Stimulated activated CD4-positive, alpha-beta T cell treated with anti-CD3 and anti-CD28 coated beads, Interleukin-15, amount 100 ng/mL, for 1 hour (primary cell): ENCODE measurements at regions not wholly inside any gene's neighbourhood (a gene's known extent, or its start where the extent isn't known, plus 50 kb on each side); places are given as distances from the start of the nearest gene placed in this dataset.

ENCODE experiments used
- DNase-seq, 2 donors: peaks; one replicate each; pipeline ENCODE4 v3.0.0-alpha.2; 2020; ENCODE audit warnings: low read depth in 1 of 2, low spot score in 1 of 2

DNA sequence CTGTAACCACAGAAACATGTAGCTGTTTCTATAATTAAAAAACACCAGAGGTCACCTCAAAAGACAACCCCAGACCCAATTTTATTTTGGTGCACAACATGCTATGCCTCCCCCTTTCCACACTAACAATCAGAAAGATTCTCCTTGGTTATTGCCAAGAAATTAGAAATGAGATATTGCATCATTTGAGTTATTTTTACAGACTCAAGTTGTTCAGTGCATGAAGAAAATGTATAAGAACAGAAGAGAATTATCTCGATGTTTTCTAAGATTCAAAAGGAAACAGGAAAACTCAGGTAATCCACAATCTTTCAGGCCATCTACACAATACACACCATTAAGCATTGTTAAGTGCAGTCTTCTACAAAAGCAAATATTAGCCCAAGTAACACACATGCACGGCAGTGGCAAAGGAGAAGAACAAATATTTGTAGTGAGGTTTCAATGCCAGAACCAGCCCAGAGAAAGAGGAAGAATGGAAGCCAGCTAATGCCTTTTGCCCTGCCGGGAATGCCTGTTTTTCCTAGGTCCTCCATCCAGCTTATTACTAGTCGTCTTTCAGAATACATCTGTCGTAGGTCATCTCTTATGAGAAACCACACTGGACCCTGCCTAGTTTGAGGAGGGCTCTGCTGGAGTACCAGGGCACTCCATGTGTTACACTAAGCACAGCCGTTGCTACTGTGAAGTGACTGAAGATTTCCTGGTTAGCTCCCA lies 67.6 kb upstream of the C1GALT1 start:
- no peak for DNase-seq

DNA sequence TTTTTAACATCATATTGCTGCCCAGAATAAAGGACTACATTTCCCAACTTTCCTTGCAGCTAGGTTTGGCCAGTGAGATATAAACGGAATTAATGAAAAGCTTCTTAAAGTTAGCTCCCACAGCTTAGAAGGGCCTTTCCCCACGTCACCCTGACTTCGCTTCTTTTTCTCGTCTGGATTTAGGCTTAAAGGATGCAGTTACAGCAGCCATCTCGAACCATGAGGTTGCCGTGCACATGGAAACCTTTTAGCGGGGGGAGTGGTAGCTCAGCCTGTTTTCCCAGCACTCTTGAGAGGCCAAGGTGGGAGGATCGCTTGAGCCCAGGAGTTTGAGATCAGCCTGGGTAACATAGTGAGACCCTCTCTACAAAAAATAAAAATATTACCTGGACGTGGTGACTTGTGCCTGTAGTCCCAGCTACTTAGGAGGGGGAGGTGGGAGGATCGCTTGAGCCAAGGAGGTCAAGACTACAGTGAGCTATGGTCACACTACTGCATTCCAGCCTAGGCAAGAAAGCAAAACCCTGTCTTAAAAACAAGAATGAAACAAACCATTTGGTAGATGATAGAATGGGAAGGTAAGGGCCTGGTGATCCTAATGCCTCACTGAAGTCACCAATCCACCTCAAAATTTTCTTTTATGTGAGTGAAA lies 64.3 kb upstream of the C1GALT1 start:
- DNase-seq, result no peak

DNA sequence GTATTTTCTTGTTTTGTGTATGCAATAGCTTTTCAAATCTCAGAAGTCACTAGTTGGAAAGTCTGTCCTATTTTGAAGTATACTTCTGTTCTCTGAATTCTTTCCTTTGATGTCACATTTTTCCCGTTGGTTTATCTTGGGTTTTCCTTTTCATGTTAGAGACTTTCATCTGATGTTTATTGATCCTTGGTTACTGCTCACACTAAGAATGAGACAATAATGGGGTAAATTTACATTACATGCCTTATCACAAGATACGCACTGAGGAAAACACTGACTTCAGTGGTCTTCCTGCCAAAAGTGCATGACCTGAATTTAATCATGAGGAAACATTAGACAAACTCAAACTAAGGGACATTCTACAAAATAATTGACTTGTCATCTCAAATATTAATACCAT lies 63.5 kb upstream of the C1GALT1 start:
- DNase-seq, result no peak

DNA sequence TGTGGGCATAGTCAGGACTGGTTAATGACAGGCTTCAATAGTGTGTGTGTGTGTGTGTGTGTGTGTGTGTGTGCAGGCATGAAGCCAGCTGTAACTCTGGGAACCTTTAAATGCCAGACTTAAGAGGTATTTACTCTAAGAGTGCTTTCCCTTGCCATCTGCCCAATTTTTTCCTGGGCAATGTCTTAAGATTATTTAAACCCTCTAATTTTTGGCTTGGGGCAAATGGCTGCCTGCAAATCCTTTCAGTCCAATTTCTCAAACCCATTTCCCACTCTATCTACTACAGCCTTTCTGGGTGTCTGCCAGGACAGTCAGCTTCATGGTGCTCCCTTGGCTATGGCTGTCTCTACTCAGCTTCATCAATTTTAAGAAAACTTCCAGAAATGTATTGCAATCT lies 62.6 kb upstream of the C1GALT1 start:
- no peak for DNase-seq

DNA sequence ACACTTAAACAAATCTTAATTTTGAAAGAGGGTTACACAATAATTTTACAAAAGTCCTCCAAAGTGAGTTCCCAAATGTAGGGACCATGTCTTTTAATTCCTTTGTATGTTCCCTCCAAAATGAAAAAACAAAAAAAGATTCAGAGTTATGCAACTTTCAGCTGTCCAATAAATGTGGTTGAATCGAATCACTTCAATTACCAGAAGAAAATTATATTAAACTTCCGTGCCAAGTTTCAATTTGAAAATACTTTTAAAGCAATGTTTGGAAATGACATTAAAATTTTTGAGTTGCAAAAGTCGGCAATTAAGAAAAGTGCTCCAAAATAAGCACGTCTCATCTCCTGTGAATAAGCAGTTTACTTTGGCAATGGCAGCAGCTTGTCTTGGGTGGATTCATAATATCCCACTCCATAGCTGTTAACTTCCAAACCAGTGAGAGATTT lies 60.3 kb upstream of the C1GALT1 start:
- DNase-seq, result no peak

DNA sequence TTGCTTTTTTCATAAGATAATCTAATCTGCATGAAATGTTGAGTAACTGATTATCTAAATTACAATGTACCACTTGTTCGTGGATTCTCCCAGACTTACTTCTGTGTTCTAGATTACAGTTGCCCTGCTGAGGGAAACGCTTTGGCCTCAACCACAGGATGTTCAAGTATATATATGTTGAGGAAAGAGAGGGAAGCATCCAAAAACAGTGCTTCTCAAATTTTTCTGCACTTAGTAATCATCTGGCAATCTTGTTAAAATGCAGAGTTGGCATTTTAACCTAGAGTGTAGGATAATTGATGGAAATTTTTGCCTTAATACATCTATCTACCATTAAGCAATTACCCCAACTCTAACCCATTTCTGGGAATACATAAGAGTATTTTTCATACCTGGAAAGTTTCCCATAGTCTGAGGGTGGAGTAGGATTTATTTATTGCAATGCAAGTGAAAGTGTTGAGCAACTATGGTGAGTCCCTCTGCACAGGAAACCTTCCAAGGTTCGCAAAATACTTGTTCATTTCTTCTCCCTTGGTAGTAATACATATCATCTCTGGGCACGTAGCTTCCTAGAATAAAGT lies 59.6 kb upstream of the C1GALT1 start:
- DNase-seq, result no peak

DNA sequence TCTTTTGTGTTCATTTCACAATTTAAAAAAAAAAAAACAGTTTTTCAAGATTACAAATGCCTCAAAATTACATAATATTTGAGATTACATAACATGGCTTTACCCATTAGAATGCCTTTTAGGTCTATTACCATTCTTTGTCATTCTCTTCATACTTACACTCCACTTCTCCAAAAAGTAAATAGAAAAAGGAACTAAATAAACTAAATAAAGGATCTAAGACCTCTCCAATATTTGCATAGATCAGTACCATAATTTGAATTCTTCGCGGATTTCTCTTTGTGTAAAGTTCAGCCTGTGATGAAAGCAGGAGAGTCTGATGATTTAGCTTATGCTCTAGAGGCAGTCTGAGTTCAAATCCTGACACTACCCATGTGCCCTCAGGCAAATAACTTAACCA lies 56.4 kb upstream of the C1GALT1 start:
- DNase-seq, result no peak

DNA sequence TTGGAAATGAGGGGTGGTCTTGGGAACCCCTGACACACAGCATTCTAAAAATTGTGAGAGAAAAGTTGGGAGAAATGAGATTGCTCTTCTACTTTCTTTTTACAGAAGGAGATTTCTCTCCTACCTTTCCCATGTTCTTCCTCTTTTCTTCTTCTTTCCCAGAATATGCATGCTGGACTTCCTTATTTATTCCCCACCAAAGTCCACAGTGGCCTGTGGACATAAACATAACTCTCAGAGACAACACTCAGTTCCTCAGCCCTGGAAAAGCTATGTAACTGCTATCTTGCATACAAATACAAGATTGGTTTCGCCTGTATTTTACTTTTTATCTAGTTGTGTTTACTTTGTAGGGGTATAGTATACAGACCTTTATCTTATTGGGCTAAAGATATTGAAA lies 54.6 kb upstream of the C1GALT1 start:
- DNase-seq, result no peak

DNA sequence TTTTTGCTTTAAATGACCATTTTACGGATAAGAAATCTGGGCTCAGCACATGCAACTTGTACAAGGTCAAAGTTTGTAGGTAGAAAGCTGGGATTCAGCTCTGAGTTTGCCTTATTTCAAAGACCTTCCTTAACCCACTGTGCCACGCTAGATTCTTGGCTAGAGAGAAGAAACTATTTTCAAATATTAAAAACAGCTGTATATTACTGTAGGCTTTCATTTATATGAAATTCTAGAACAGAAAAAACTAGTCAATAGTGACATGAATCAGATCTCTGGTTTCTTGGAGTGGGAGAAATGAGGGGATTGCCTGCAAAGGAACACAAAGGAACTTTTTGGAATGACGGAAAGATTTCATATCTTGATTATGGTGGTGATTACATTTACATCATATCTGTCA lies 53.0 kb upstream of the C1GALT1 start:
- no peak for DNase-seq

DNA sequence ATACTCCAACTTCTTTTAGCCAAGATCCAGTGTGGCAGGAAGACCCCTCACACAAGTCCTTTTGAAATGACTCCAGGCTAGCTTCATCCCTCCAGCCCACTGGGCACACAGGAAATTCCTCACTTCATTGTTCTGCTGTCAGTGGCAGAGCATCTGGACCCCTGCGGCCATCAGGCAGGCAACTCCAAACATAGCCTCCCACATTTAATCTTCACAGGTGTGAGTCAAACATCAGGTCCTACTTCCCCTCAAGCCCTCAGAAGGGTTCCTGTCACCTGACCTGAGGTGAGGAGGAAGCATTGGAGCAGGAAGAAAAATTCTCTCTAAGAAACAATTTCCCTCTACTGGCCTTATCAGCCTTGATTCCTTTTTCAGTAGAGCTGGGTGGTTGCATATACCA lies 51.1 kb upstream of the C1GALT1 start:
- DNase-seq, result no peak
